Esophagus muscularis mucosa (tissue), 4 donors: ENCODE measurements at regions not wholly inside any gene's neighbourhood (a gene's known extent, or its start where the extent isn't known, plus 50 kb on each side); places are given as distances from the start of the nearest gene placed in this dataset.

Source experiments
- DNase-seq: peaks from one replicate; pipeline ENCODE4 v3.0.0-alpha.2; 2017; ENCODE audit errors: extremely low spot score
- H3K27ac ChIP-seq, 4 donors: fragments of 200-600 bp; sonication (generic); replicated peaks in 1 of 4; 1 replicate in 3 of 4; 2 replicates in 1 of 4; pipeline ENCODE4 v1.5.1; 2016 to 2019; ENCODE audit warnings: mild to moderate bottlenecking in 1 of 4
- H3K27me3 ChIP-seq, 4 donors: fragments of 200-600 bp; sonication (generic); one replicate each; pipeline versions ENCODE4 v1.5.1 to v1.6.0; 2016 to 2019
- H3K36me3 ChIP-seq, 4 donors: fragments of 200-600 bp; sonication (generic); one replicate each; pipeline ENCODE4 v1.5.1; 2016 to 2019
- H3K4me1 ChIP-seq, 4 donors: fragments of 200-600 bp; sonication (generic); one replicate each; pipeline ENCODE4 v1.5.1; 2016 to 2019
- H3K4me3 ChIP-seq, 4 donors: fragments of 200-600 bp; sonication (generic); 1 replicate in 2 of 4; 2 replicates in 2 of 4; pipeline ENCODE4 v1.5.1; 2016 to 2019; ENCODE audit warnings: mild to moderate bottlenecking in 4 of 4, moderate library complexity in 1 of 4
- H3K9me3 ChIP-seq, 4 donors: fragments of 200-600 bp; sonication (generic); 1 replicate in 3 of 4; 2 replicates in 1 of 4; pipeline ENCODE4 v1.5.1; 2016 to 2019
- EP300 ChIP-seq: sonication (generic); formaldehyde crosslinking; IDR thresholded peaks from one replicate; pipeline ENCODE4 v1.6.1; 2017; ENCODE audit warnings: antibody characterized with exemption
- POLR2A ChIP-seq: fragments of 450-650 bp; IDR thresholded peaks from one replicate; pipeline ENCODE4 v1.6.1; 2017; ENCODE audit warnings: antibody characterized with exemption, moderate library complexity, mild to moderate bottlenecking, low read depth
- POLR2AphosphoS5 ChIP-seq, 2 donors: sonication (generic); formaldehyde crosslinking; IDR thresholded peaks; one replicate each; pipeline ENCODE4 v1.6.1; 2017; ENCODE audit warnings: antibody characterized with exemption in 2 of 2
- WGBS: methylation state at CpG from one replicate; pipeline ENCODE4 v1.1.5; 2018; 5-methylcytosine and 5-hydroxymethylcytosine counted together
- intact Hi-C: fragments of 100-400 bp; cut with DNase I; formaldehyde crosslinking; loops from one replicate; pipeline ENCODE4 v1.15.1; 2023
- TF ChIP-seq, protein P1 (sequence below), 3 experiments: fragments of 200-600 bp in 2 of 3; fragments of 450-650 bp in 1 of 3; sonication (generic) in 2 of 3; IDR thresholded peaks; one replicate each; pipeline ENCODE4 v1.5.1; 2017 to 2019; ENCODE audit warnings: antibody characterized with exemption in 3 of 3, mild to moderate bottlenecking in 2 of 3, moderate library complexity in 1 of 3

DNA sequence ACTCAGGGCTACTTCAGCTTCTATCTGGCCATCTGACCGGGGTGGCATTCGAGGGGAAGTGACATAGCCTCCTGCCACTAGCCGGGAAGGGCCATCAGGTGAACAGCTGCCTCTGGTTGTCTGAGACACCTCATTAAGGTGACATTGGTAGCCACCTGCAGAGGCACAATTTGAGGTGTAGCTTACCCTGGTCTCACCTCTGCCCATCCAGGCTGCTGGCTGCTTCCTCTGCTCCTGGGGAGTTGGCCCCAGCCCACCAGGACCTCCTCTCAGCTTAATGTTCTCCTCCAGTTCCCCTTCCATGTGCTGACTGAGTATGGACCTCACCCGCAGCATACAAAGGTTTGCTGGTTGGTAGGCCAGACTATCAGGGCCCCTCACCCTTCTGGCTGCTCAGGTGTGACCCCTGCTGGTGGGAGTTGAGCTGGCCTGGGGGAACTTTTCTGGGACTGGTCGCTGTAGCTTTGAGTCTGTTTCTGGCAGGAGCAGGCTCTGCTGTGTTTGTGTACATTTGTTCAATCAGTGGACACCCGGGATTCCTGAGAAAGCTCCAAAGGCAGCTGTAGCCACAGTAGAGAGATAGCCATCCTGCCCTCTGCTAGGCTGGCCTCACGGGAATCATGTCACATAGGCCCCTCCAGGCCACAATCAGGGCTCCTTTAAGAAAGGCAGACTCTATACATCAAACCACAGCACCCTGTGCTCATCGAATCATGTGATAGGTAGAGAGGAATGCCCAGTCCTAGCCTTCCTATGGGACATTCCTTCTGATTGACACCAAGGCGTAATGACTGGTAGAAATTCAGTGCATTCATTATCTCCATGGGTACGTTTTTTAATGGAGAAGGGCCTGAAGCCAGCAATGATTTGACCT lies 295.1 kb upstream of the PLET1 start:
- intact Hi-C loops, result loop anchor here (5.0 kb wide), 1 partner anchor 268 kb away; no protein-coding TSS in a partner anchor
- no peaks in the 10 kb centered on the region for H3K9me3 ChIP-seq
- H3K27me3 ChIP-seq, result no peaks in the 10 kb centered on the region
- no peak overlapping the region for H3K27ac ChIP-seq
- TF ChIP-seq EP300, result no peak
- TF ChIP-seq, protein P1, sequence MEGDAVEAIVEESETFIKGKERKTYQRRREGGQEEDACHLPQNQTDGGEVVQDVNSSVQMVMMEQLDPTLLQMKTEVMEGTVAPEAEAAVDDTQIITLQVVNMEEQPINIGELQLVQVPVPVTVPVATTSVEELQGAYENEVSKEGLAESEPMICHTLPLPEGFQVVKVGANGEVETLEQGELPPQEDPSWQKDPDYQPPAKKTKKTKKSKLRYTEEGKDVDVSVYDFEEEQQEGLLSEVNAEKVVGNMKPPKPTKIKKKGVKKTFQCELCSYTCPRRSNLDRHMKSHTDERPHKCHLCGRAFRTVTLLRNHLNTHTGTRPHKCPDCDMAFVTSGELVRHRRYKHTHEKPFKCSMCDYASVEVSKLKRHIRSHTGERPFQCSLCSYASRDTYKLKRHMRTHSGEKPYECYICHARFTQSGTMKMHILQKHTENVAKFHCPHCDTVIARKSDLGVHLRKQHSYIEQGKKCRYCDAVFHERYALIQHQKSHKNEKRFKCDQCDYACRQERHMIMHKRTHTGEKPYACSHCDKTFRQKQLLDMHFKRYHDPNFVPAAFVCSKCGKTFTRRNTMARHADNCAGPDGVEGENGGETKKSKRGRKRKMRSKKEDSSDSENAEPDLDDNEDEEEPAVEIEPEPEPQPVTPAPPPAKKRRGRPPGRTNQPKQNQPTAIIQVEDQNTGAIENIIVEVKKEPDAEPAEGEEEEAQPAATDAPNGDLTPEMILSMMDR (IDR thresholded peaks at IDR 0.05), result peak; percentile 51 to 60 (median 53)
- TF ChIP-seq POLR2AphosphoS5 (IDR thresholded peaks at IDR 0.05), result no peak
- TF ChIP-seq POLR2A, result no peak
- H3K36me3 ChIP-seq, result no peaks in the 10 kb centered on the region
- WGBS, result 58% methylated on average over 6 of the region's 10 CpGs
- DNase-seq, result no peak
- H3K4me1 ChIP-seq, result no peaks in the 10 kb centered on the region
- no peak overlapping the region for H3K4me3 ChIP-seq

- no peaks in the 10 kb centered on the region for H3K9me3 ChIP-seq
- H3K36me3 ChIP-seq, result no peaks in the 10 kb centered on the region
- TF ChIP-seq EP300 (no peak), POLR2A (no peak), POLR2AphosphoS5 (IDR thresholded peaks at IDR 0.05) (no peak)
- TF ChIP-seq, protein P1 (IDR thresholded peaks at IDR 0.05), result no peak
- intact Hi-C loops, result loop anchor here (5.0 kb wide), 1 partner anchor 271 kb away; no protein-coding TSS in a partner anchor
- H3K4me3 ChIP-seq, result no peak overlapping the region
- peaks cover 2 to 7% (median 4%) of the 10 kb centered on the region in 4 donors for H3K4me1 ChIP-seq
- DNase-seq, result no peak
- H3K27me3 ChIP-seq, result no peaks in the 10 kb centered on the region
- H3K27ac ChIP-seq, result no peak overlapping the region
- WGBS, result 94% methylated on average over 7 of the region's 7 CpGs
Observed at GRCh38 chr11:112558691-112559090, 298.0 kb upstream of the PLET1 start.

DNA sequence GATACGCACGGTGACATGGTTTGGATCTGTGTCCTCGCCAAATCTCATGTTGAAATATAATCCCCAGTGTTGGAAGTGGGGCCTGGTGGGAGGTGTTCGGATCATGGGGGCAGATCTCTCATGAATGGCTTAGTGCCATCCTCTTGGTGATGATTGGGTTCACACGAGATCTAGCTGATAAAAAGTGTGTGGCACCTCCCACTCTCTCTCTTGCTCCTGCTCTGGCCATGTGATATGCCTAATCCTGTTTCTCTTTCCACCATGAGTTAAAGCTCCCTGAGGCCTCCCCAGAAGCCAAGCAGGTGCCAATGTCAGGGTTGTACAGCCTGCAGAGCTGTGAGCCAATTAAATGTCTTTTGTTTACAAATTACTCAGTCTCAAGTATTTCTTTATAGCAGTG lies 303.1 kb upstream of the PLET1 start:
- peak overlapping the region; percentile 43 to 79 (median 64) for H3K27ac ChIP-seq
- WGBS, result 78% methylated on average over 5 of the region's 5 CpGs

GRCh38 chr11:112564228-112564955 lies 303.7 kb upstream of the PLET1 start:
- H3K27me3 ChIP-seq, result no peaks in the 10 kb centered on the region
- WGBS, result 8% methylated on average over 3 of the region's 3 CpGs
- no peak overlapping the region for H3K4me3 ChIP-seq
- no peaks in the 10 kb centered on the region for H3K9me3 ChIP-seq
- no peak for TF ChIP-seq POLR2AphosphoS5 (IDR thresholded peaks at IDR 0.05)
- no peak for TF ChIP-seq POLR2A
- TF ChIP-seq, protein P1 (IDR thresholded peaks at IDR 0.05), result no peak
- no peak for TF ChIP-seq EP300
- H3K27ac ChIP-seq, result peak overlapping the region; percentile 43 to 79 (median 64)
- H3K36me3 ChIP-seq, result no peaks in the 10 kb centered on the region
- DNase-seq, result no peak
- intact Hi-C loops, result no loop called here
- H3K4me1 ChIP-seq, result peaks cover 22 to 39% (median 33%) of the 10 kb centered on the region in 4 donors

More for the DNA sequence above, 303.1 kb upstream of the PLET1 start:
- Histone ChIP-seq H3K27me3 (no peaks in the 10 kb centered on the region), H3K36me3 (no peaks in the 10 kb centered on the region), H3K4me3 (no peak overlapping the region), H3K9me3 (no peaks in the 10 kb centered on the region), H3K4me1 (peaks cover 22 to 39% (median 33%) of the 10 kb centered on the region in 4 donors)
- no peak for DNase-seq
- intact Hi-C loops, result no loop called here
- TF ChIP-seq, protein P1 (IDR thresholded peaks at IDR 0.05), result no peak
- no peak for TF ChIP-seq EP300
- TF ChIP-seq POLR2A, result no peak
- no peak for TF ChIP-seq POLR2AphosphoS5 (IDR thresholded peaks at IDR 0.05)
